HG03066 (cell line): ENCODE measurements at regions not wholly inside any gene's neighbourhood (a gene's known extent, or its start where the extent isn't known, plus 50 kb on each side); places are given as distances from the start of the nearest gene placed in this dataset.

Source experiments
- ATAC-seq: cut with Tn5 transposase; IDR thresholded peaks from one replicate; pipeline ENCODE4 v1.9.1; 2021; ENCODE audit warnings: low read depth; ENCODE audit not compliant: unreplicated experiment

DNA sequence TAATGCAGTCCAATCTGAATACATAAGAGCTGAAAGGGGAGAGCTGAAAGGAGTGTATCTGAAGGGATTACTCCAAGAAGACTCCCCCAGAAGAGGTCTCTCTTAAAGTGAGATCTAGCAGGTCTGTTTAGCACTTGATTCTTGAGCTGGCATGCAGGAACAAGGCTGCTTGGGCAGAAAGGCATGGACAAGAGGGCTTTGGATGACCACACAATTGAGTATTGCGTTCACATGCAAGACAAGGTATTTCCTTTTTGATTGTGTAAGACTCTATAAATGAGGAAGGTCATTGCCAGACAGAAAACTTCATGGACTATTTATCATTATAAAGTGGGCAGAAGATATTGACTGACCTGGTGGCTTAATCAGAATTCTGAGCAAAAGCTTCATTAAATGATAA is 145.5 kb upstream of the AFF2 start:
- no peak for ATAC-seq

DNA sequence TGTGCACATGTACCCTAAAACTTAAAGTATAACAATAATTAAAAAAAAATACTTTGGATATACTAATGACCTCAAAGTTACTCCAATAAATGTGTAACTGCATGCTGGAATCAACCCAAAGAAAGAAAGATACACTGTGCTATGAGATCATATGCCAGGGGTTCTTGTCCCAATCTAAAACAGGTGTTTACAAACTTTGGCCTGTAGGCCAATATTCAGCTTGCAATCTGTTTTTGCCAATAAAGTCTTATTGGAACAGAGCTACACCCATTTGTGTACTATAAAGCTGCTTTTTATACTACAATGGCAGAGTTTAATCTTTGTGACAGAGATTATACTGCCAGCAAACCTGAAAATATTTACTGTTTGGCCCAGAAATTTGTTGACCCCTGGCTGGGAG is 138.8 kb upstream of the AFF2 start:
- no peak for ATAC-seq

DNA sequence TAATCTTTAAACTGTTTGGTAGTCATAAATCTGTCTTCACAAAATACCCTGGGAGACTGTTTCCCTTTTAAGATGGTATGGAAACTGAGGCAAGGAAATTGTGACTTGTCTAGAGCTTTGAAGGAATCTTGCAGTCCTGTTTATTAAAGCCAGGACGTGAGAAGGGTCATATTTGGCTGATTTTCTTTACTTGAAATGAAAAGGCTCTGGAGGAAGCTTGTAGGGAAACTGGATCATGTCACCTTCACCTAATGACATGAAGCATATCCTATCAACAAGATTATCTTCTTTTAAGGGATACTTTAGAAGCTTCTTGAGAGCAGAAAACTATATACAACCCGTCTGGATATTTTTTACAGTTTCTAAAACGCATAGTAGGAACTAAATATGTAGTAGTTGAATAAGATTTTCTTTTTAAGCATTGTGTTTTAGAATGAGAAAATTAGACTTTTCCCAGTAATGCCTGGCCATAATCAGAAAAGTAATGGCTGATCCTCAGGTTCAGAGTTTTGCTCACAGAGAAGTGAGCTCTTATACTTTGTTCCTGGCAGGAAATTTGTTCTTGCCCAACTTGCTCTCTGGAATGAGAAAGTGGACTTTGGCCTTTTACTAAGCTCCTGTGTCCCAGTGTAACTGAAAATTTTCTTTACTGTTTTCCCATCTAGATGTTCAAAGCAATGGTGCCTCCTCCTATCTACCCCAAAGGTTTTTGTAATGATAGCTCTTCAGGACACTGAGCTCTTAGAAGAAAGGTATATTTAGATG is 136.8 kb upstream of the AFF2 start:
- ATAC-seq: no peak

DNA sequence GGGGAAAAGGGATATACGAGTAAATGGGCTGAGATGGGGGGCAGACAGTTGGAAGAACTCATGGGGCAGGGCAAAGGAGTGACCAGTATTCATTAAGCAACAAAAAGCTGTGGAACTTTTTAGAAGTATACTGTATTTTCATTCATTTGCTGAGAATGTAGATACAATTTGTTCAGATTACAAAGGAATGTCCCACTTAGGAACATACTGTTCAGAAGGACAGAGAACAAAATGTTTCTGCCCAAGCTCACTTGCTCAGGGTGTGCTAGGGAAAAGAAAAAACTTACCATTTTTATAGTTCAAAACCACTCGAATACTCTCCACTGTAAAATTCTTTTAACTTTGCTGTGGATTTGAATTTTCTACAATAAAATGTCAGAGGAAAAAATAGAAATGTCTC is 135.2 kb upstream of the AFF2 start:
- no peak for ATAC-seq

DNA sequence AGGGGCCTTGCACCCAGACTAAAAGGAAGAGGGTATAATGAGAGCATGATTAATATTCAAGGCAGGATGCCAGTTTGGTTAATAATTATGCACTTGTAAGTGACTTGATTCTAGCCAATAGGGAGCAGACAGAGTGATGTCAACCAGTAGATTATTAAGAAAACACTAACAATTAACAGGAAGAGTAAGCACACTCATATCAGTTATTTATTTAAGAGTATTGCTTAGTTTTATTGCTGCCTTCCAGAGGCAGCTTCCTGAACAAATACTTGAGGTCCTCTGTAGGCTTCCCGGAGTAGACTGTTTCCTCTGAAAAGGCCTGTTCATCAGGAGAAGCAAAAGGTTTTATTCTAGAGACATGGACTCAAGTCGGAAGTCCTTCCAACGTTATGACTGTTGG is 129.1 kb upstream of the AFF2 start:
- ATAC-seq: no peak

DNA sequence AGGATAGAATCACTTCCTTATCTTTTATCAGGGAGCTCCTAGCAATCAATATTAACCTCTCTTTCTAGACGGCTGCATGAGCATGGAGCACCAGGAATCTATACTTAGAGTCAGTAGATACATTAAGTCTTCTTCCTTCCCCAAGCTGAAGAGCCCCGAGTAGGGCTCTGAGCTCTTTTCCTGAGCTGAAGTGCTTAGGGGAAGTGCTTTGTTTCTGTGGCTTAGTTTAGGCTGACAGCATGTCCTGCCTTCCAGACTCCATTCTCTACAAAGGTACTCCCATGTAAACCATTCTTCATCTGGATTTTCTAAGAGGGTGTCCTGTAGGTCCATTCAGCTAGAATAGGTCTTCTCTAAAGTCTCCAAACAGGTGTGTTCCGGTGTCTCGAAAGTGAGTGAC is 127.5 kb upstream of the AFF2 start:
- no peak for ATAC-seq

DNA sequence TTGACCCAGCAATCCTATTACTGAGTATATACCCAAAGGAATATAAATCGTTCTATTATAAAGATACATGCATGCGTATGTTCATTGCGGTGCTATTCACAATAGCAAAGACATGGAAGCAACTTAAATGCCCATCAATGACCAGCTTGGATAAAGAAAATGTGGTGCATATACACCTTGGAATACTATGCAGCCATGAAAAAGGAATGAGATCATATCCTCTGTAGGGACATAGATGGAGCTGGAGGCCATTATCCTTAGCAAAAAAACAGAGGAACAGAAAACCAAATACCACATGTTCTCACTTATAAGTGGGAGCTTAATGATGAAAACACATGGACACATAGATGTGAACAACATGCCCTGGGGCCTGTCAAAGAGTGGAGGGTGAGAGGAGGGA is 124.1 kb upstream of the AFF2 start:
- ATAC-seq: no peak

DNA sequence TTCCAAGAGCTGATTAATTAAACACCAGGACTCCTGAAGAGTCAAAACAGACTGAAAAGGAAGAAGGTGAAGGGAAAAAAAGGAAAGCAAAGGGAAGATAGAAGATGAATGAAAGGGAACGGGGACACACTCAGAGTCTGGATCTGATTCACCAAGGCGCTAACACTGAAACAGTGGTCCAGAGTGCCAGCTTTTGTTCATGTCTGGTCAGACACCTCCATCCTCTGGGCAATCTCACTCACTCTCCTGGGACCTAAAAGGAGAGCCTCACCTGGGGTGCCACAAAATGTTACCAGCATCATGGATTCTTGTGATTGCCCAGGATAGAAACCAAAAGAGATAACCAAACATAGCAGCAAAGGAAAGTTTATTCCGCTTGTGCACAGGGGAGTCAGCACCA is 120.3 kb upstream of the AFF2 start:
- ATAC-seq: peak; percentile 2

DNA sequence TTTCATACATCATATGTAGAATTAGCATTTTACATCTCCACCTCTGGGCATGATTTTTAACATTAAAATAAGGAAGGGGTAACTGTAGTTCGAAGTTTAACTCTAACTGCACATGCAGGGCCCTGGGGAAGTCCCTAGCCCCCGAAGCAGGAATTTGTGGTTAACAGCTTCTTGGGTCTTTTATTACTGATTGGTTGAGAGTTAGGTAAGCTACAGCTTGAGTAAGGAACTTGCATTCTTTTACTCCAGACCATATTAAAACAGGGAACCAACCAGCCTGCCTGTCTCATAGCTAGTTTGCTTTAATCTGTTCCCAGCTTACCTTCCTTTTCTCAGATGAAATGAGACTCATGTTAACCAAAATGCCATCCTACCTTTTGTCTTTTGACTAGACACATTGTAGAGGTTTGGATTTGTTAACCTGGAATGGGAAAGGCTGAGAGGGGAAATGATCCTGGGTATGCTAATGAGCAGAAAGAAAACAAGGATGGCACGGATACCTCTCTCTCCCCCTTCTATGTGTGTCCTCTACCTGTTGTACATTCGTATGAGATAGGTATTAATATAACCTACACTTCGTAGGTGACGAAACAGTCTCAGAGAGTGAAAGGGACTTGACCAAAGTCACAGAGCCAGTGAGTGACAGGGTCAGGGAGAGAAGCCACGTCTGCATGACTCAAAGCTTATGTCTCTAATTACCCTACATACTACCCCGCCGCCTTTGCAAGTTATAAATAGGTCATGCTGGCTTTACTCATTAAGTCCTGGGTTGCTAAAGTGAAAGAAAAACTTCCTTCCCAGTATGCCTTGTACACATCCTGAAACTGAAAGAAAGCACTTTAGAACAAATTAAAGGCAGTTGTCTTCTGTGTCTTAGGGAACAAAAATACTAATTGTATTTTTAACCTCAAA is 119.5 kb upstream of the AFF2 start:
- ATAC-seq: peak; percentile 92

DNA sequence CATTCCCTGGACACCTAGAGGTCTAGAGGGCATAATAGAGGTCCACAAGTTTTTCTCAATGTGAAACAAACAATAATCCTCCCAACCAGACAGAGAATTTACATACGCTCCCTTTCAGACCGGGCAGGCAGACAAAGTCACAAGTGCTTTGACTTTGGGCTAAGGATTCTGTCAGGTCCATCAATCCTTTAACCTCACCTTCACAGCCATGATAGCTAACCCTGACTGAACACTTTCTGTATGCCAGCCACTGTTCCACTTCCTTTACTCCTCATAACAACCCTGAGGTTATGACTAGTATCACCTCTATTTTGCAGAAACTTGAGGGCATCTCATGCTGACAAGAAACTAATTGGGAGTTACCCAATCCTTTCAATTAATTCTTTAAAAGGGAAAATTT is 118.8 kb upstream of the AFF2 start:
- peak; percentile 24 for ATAC-seq

DNA sequence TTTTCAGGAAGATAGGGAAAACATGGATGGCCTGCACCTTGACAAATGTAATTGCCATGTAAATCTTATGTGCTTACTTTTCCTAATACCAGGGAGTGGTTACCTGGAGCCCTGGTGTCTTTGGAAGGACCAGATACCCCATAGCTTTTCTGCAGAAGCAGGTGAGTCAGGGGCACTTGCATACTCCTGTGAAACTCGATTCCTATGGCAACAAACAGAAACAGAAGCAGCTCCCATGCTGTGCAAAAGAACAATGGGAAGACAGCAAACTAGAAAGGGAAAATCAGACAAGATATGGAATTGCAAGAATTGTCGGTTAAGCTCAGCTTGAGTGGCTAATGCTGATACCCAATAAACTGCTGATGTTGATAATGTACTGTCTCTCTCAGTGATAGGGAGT is 117.4 kb upstream of the AFF2 start:
- no peak for ATAC-seq

DNA sequence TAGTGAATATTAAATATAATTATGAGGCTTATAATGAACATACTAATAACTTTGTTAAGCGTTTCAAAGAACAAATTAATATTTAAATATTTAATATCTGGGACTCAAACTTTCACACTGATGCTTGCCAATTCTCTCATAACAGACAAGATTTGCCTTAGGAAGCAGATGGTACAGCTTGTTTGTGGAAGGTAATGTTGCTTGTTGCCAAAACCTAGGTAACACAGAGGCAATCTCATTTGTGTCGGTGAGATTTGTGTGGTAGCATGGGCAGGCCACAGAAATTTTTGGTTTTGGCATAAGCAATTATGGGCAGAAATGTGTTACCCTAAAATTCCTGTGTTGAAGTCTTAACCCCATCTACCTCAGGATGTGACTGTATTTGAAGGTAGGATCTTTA is 114.9 kb upstream of the AFF2 start:
- no peak for ATAC-seq

DNA sequence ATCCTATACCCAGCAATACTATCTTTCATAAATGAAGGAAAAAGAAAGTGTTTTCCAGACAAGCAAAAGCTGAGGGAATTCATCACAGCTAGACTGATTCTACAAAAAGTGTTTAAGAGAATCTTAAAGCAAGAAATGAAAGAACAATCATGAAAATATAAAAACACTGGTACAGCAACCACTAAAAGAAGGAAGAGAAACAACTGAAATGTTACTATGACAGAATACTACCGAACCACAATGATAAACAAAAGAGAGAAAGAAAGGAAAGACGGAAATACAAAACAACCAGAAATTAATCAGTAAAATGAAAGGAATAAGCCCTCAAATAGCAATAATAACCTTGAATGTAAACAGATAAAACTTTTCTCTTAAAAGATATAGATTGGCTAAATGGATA is 110.8 kb upstream of the AFF2 start:
- ATAC-seq: no peak

DNA sequence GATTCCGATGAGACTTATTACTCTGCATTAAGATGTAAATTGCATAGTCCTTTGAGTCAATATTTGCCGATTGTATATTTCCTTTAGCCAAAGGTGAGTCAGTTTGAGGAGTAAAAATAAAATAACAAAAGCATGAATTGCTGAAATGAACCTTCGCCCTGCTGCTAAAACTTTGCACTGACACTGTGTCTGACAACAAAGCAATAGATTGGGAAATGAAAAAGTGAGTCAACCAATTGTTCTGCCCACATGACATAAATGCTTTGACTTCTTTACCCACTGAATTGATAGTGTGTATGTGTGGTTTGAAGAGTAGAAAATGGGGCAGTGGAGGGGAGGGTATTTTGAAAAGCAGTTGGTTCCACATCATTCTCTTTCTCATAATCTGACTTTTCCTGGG is 88.4 kb upstream of the AFF2 start:
- no peak for ATAC-seq

DNA sequence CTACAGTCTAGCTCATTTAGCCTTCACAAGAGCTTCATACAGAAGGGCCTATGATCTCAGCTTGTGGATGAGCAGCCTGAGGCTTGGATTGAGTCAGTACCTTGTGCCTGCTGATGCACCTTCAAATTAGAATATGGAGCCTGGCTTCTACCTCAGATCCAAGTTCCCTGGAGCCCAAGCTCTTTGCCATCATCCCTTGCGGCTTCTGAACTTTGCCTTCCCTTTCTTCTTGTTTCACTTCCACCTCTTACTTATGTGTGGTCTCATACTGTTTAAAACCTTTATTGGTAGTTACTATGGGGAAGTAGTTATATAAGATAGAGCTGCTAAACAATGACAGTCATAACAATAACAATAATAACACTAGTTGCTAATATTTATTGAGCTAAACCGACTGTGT is 84.3 kb upstream of the AFF2 start:
- ATAC-seq: no peak

DNA sequence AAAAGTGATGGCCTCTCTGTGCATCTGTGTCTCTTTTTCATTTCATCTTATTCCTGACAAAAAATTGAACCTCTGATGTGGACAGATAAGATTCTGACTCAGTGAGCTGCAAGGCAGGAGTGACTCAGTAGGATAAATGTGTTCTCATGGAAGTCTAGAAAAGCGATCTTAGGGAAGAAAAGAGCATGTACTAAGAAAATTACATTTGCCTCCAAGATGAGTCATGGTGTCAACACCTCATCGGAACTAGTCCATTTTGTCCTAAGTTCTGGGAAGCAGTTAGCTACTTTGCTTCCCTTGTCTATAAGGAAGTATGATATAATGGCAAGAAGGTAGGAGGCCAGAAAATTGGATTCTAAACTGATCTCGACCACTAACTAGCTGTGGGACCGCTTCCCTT is 83.5 kb upstream of the AFF2 start:
- ATAC-seq: no peak

DNA sequence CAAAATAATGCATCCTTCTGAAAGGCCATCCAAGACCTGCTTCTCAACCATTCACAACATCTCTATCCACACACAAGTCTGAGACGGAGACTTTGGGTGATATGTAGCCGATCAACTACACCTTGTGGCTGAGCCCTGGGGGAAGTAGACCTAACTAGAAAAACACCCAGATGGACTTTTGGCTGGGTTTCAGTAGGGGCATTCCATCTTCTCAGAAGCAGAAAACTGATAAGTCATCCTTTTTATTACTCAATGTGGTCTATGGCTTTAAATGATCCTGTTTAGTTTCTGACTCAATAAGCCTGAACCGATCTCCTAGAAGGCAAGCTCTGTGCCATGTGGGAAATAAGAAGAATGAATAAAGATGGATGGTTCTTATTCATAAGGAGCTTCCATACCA is 82.5 kb upstream of the AFF2 start:
- ATAC-seq: no peak

DNA sequence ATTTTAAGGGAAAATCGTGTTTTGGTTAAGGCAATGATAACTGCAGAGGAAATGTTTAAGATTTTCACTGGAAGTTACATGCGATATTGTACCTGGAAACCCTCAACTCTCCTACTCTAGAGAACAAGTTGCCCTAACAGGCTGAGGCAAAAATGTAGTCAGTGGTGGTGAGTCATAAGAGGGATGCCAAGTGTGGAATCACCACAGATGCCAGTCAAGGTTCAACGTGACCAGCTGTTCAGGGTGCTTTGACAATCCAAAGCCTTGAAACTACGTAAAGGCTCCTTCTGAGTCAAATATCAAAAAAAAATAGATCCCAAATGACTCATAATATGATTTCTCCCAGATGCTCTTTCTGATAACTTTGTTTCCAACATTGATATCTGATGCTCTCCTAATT is 77.9 kb upstream of the AFF2 start:
- no peak for ATAC-seq

DNA sequence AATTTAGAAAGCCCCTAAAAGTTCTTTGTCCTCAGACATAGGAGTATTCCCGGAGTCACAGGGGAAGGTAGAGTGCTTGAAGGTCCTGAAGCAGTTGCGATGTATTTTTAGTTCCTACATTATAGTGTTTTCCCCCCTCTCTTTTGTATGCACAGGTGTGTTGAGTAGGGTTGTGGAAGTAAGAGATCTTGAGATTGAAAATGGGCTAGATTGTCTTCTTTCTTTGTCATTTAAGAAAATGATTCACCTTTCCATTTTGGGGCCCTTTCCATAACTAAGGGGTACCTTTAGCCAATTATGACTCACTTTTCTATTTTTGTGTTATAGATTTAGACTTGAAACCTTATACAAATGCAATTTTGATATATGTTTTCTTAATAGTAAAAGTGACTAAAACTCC is 75.8 kb upstream of the AFF2 start:
- ATAC-seq: no peak

DNA sequence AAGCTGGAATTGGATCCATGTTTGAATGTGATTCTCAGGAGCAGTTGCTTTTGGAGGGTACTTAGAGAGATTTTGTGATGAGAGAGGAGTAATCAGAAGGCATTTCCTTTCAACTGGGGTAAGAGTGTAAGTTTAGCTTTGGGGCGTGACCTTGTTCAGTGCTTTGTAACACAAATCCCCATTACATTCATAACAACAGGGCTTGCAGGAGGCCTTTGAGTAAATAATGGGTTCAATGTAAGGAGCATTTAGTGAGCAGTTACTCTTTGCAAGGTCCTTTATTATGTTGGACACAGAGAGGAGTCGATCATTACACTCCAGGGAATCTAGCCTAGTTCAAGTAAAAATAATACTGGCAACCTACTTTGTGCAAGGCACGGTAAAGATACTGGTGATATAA is 74.0 kb upstream of the AFF2 start:
- ATAC-seq: no peak

DNA sequence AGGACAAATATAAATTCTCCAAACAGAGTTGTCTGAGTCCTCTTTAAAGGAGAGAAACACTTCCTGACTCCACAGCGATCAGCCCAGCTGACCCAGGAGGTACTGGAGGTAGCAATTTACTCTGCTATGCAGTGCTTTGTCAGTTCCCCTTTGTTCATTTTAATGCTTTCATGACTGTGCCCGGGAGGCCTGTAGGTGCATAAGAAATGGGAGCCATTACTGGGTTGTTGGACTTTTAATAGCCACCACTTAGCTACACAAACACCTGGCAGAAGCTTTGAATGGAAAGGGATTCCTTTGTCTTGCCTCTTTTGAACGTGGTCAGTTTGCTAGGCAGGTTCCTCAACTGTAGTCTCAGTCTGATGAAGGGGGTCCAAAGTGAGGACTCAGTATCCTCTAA is 59.0 kb upstream of the AFF2 start:
- ATAC-seq: no peak

DNA sequence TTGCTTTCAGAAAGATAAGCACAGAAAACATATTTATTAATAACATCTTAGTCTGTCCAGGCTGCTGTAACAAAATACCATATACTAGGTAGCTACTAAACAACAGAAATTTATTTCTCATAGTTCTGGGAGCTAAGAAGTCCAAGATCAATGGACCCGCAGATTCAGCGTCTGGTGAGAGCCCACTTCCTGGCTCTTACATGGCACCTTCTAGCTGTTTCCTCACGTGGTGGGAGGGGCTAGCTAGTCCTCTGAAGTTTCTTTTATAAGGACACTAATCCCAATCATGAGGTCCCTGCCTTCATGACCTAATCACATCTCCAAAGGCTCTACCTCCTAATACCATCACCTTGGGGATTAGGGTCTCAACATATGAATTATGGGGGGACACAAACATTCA is 57.2 kb upstream of the AFF2 start:
- no peak for ATAC-seq
